CD4-positive, alpha-beta T cell treated with Interleukin-17A for 1 hour (primary cell): ENCODE measurements at regions not wholly inside any gene's neighbourhood (a gene's known extent, or its start where the extent isn't known, plus 50 kb on each side); places are given as distances from the start of the nearest gene placed in this dataset.

ENCODE experiments used
- DNase-seq: peaks from one replicate; pipeline ENCODE4 v3.0.0-alpha.2; 2020

- DNase-seq: no peak
These were observed 198.2 kb upstream of the LDB2 start for GRCh38 chr4:17096692-17097091.

- DNase-seq: no peak
These were observed 197.3 kb upstream of the LDB2 start for GRCh38 chr4:17095771-17096170.

- DNase-seq: no peak
These were observed 196.4 kb upstream of the LDB2 start for GRCh38 chr4:17094876-17095210.

DNA sequence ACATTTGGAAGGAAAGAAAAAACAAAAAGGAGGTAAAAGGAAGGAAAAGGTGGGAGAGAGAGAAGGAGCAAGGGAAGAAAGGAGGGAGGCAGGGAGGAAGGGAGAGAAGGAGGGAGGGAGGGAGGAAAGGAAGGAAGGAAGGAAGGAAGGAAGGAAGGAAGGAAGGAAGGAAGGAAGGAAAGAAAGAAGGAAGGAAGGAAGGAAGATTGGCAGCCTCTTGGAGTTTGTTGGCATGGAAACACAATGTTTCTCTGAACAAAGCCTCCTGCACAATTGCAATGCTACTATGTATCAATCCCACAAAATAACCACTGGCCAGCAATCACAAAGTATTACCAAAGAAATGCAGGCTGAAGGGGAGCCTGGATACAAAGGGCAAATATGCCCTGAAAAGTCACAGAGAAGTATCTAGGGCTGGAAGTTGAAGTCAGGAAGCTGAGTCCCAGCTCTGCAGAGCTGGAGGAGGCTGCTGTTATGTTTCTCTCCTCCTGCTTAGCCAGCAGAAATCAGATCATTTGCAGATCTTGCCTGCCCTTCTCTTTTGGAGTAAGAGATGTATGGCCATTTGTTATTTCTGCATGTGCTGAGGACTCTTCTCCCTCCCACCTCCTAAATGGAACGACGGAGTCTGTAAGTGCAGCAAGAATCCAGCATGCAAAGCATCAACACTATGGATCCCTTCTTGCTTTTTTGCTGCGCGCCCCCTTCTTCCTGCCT, 195.9 kb upstream of the LDB2 start:
- DNase-seq: no peak

DNA sequence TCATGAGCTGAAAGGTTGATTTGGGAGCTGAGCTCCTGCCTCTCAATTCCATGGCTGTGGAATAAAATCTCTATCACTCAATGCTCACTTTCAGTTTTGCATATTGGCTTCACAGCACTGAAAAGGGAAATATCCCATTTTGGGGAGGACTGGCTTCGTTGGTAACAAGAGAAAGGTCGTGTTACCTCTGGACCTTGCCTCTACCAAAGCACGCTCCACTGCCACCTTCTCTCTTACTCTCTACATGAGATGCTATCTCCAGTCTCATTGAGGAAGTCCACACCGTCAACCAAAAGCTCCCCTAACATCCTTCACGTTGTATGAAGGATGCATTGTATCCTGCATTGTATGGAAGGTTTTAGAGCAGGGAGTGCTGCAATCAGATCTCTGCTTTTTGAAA, 195.0 kb upstream of the LDB2 start:
- DNase-seq: no peak

GRCh38 chr4:17092736-17093437, 194.4 kb upstream of the LDB2 start:
- DNase-seq: no peak

- DNase-seq: no peak
These were observed 192.7 kb upstream of the LDB2 start for GRCh38 chr4:17091104-17091503.

DNA sequence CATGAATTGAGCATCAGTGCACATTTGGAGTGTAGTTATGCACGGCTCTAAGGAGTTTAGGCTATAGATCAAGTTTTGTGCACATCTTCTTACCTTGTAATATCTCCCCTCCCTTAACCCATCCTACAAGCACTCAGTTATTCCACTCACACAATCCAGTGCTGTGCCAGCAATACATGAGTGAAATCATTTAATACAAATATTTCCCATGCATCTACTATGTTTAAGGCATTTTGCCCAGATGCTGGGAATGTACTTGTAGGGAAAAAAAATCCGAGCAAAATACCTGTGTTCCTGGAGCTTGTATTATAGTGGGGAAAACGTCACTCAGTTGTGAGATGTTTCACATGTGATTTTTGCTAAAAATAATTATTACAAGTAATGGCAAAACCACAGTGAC, 191.6 kb upstream of the LDB2 start:
- no peak for DNase-seq

GRCh38 chr4:17085416-17085815, 187.0 kb upstream of the LDB2 start:
- no peak for DNase-seq

GRCh38 chr4:17082186-17082585, 183.7 kb upstream of the LDB2 start:
- DNase-seq: no peak

DNA sequence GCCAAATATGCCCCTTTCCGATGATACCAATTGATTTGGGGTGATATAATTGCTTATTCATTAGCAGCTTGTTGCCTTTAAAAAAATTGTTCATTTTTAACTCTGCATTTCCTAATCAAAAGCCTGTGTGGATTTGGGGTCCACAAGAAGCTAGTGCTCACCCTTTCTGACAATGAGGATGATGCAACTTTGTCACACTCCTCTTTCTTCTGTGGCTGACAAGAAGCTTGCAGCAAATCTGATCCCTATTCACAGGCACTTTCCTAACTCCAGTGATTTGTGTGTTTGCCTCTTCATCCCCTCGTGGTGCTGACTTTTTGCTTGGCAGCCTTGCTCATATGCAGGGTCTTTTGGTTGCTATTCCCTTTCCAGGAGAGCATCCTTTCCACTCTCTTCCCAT, 182.7 kb upstream of the LDB2 start:
- no peak for DNase-seq

- DNase-seq: no peak
These were observed 178.7 kb upstream of the LDB2 start for GRCh38 chr4:17077105-17077504.

DNA sequence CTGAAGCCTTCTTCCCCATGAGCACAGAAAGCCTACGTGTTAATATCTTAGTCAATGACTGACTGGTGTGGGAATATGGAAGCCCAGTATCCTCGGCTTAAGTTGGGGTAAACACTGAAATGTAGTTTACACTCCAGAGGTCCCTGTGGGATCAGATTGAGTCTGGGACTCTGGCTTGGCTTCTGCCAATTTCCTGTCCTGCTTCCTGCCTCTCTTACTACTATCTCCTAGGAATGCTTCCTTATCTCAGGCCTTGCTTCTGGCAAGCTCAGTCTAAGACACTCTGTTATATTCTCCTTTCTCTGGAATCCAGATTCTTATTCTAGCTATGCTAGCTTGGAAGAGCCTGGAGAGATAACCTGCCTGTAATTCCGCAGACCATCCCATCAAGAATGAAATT, 174.0 kb upstream of the LDB2 start:
- DNase-seq: no peak

DNA sequence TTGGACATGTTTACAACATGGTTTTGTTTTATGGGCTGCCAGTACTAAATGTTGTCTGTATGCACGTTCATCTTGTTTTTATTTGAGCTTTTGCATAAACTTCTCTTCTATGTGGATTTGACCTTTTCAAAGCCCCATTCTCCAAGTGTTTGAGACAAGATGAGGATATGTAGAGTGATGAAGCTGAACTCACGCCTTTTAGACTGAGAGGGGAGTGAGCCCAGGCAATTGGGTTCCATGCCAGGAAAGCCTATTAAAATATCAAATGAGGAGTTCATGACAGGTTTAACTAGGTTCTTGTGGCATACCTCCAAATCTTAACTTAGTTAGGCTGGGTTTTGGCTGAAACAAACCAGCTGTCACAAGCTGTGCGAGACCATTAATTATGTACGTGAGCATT, 170.4 kb upstream of the LDB2 start:
- DNase-seq: no peak

DNA sequence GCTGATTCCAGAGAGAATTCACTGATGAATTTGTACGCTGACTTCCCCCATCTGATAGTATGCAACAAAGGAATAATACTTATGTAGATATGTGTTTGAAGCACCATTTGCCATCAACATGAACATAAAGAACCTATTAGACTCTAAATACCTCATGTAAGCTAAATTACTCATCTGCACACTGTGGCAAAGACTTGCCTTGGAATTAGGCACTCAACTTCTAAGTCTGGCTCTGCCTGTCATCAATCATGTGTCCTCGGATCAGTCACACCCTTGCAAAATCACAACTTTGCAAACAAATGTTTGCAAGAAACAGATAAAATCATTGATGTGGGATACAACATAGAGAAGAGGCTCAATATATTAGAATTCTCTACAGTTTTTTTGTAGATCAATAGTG, 169.9 kb upstream of the LDB2 start:
- DNase-seq: no peak

- no peak for DNase-seq
These were observed 168.5 kb upstream of the LDB2 start for GRCh38 chr4:17066972-17067371.

- no peak for DNase-seq
These were observed 167.8 kb upstream of the LDB2 start for GRCh38 chr4:17066236-17066635.

- DNase-seq: no peak
These were observed 167.4 kb upstream of the LDB2 start for GRCh38 chr4:17065821-17066220.

- no peak for DNase-seq
These were observed 166.5 kb upstream of the LDB2 start for GRCh38 chr4:17064959-17065358.

DNA sequence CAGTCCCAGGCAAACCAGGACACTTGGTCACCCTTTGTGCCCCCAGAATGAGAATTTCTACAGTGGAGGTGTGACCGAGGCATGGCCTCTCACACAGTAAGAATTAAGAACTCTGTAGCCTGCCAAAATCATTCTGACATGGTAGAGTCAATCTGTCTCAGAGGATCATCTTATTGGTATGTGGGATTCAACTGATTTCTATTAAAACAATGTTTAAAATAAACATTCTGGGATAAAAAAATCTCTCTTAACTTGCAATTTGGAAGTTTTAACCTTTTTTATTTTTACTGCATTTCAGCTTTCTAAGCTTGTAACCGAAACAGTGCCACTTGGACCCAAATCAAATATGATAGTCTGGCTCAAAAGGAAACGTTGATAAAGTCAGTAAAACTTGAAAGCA, 165.4 kb upstream of the LDB2 start:
- no peak for DNase-seq

DNA sequence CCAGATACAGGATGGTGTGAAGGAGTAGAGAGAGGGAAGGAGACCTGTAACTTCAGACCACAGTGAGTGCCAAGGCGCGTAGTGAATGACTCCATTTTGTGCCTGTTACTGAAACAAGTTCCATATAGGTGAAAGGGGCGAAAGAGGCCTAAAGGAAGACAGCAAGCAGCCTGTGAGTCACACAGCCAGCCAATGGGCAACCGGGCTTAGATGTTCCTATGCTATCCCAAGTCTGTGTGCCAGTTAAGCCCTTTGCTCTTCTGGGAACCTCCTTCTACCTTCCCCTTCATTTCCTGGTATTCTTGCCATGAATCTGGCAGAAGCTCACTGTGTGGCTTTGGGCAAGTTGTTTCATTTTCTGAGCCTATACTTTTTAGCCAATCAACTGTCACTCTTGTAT, 161.8 kb upstream of the LDB2 start:
- no peak for DNase-seq

GRCh38 chr4:17058916-17059741, 160.7 kb upstream of the LDB2 start:
- DNase-seq: no peak

- no peak for DNase-seq
These were observed 160.1 kb upstream of the LDB2 start for GRCh38 chr4:17058536-17058915.

GRCh38 chr4:17057035-17057434, 158.6 kb upstream of the LDB2 start:
- DNase-seq: no peak
